ENCODE measurements at regions not wholly inside any gene's neighbourhood (a gene's known extent, or its start where the extent isn't known, plus 50 kb on each side); places are given as distances from the start of the nearest gene placed in this dataset.

DNA sequence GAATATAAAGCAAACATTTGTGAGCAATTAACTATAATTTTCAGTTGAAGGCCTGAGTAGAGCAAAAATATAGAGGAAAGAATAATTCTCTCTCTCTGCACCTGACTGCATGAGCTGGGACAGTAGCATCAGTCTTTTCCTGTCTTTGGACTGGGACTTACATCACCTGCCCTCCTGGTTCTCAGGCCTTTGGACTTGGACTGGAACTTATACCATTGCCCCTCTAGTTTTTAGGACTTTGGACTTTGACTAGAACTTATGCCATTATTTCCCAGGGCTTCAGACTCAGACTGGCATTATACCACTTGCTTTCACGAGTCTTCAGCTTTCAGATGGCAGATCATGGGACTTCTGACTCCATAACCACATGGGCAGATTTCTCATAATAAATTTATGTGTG is 81.0 kb upstream of the SLC25A13 start:
- no peak overlapping the region for H4K5ac ChIP-seq (ENCODE audit: insufficient read length, low read depth, low read length)
- H3K4me2 ChIP-seq (ENCODE audit: insufficient read depth, insufficient read length, low read length), result no peak overlapping the region
- no peak overlapping the region for H3K23ac ChIP-seq (ENCODE audit: insufficient read length, low read depth, low read length)
- no peak overlapping the region for H2BK120ac ChIP-seq (ENCODE audit: low read depth, low read length, poor library complexity, severe bottlenecking)
- no peaks in the 10 kb centered on the region for H4K20me1 ChIP-seq (ENCODE audit: control insufficient read depth, insufficient read depth, insufficient read length)
- H3K4me1 ChIP-seq (ENCODE audit: insufficient read depth, low read length), result peaks cover 5% of the 10 kb centered on the region; the same call in 1 of the 2 replicates
- H3K9me3 ChIP-seq (ENCODE audit: control insufficient read depth, low read depth, low read length), result no peaks in the 10 kb centered on the region
- no peak overlapping the region for H3K27ac ChIP-seq (ENCODE audit: insufficient read length, low read depth, low read length)
- H2BK5ac ChIP-seq (ENCODE audit: insufficient read length, low read length), result no peak overlapping the region
- H3K27ac Mint-ChIP-seq, result no peak overlapping the region
- H4K91ac ChIP-seq (ENCODE audit: insufficient read length, low read depth, low read length), result no peak overlapping the region
- no peaks in the 10 kb centered on the region; the same call in 1 of the 2 replicates for H3K27me3 ChIP-seq (ENCODE audit: insufficient read depth, low read length)
- no peak overlapping the region for H3K4me3 Mint-ChIP-seq
- H3K79me2 ChIP-seq (ENCODE audit: insufficient read depth, low read length), result no peaks in the 10 kb centered on the region
- H3K14ac ChIP-seq (ENCODE audit: insufficient read depth, low read length), result no peak overlapping the region
- H3K27me3 Mint-ChIP-seq (ENCODE audit: low read depth), result peaks cover 2% of the 10 kb centered on the region
- H4K8ac ChIP-seq (replicated peaks; ENCODE audit: insufficient read length, low read depth, low read length), result no peak overlapping the region
- H3K9me3 Mint-ChIP-seq, result peaks cover 0 to 2% of the 10 kb centered on the region in 2 experiments; a peak in 1 of 5 replicates
- H3K4ac ChIP-seq (ENCODE audit: low read depth, low read length), result no peak overlapping the region
- peaks cover 9% of the 10 kb centered on the region in 2 experiments for H3K4me1 Mint-ChIP-seq
- H3K9ac ChIP-seq (ENCODE audit: extremely low read depth, insufficient read length, low read length), result no peak overlapping the region
- H2AK5ac ChIP-seq (ENCODE audit: insufficient read length, low read length), result no peak overlapping the region
- no peaks in the 10 kb centered on the region for H3K23me2 ChIP-seq (ENCODE audit: insufficient read length, low read depth, low read length, poor library complexity, severe bottlenecking)
- H3K56ac ChIP-seq (ENCODE audit: insufficient read length, low read depth, low read length), result no peak overlapping the region
- no peak overlapping the region for H3K18ac ChIP-seq (ENCODE audit: insufficient read length, low read depth, low read length)
- DNase-seq, result no peak
- no CpG with 5 or more reads among the region's 1 CpG for WGBS (ENCODE audit: extremely low coverage, insufficient read length, low lambda C conversion rate)
- H2BK15ac ChIP-seq (ENCODE audit: low read depth, low read length), result no peak overlapping the region
- TF ChIP-seq CTCF (conservative IDR thresholded peaks at IDR 0.05), result no peak
- no peak overlapping the region for H3T11ph ChIP-seq (ENCODE audit: low read length)
- H3K36me3 Mint-ChIP-seq (ENCODE audit: insufficient read depth in 1 of 3, low read depth in 3 of 3), result no peaks in the 10 kb centered on the region
- H2BK20ac ChIP-seq (ENCODE audit: low read depth, low read length, poor library complexity, severe bottlenecking), result no peak overlapping the region
- no peak overlapping the region for H2BK12ac ChIP-seq (ENCODE audit: insufficient read length, low read depth, low read length)
- H2AFZ ChIP-seq (ENCODE audit: low read length), result no peak overlapping the region
- no peaks in the 10 kb centered on the region for H3K79me1 ChIP-seq (ENCODE audit: insufficient read depth, low read depth, low read length, poor library complexity, severe bottlenecking)
